Osteoblast (primary cell): ENCODE measurements at regions not wholly inside any gene's neighbourhood (a gene's known extent, or its start where the extent isn't known, plus 50 kb on each side); places are given as distances from the start of the nearest gene placed in this dataset.

ENCODE experiments used
- DNase-seq: peaks from one replicate; pipeline ENCODE4 v3.0.0; 2011; ENCODE audit warnings: low spot score, mixed read lengths; ENCODE audit not compliant: insufficient read length; ENCODE audit errors: missing footprints
- H2AFZ ChIP-seq: 2 replicates; pipeline ENCODE4 v1.6.0; 2011; ENCODE audit warnings: mild to moderate bottlenecking, low read length
- H3K27ac ChIP-seq: 2 replicates; pipeline ENCODE4 v1.5.1; 2011; ENCODE audit warnings: mild to moderate bottlenecking, low read depth, low read length, moderate library complexity
- H3K27me3 ChIP-seq: 2 replicates; pipeline ENCODE4 v1.6.0; 2012; ENCODE audit warnings: mild to moderate bottlenecking, control low read depth, inconsistent platforms, low read length, moderate library complexity; ENCODE audit not compliant: insufficient read depth
- H3K36me3 ChIP-seq: 2 replicates; pipeline ENCODE4 v1.5.1; 2011; ENCODE audit warnings: mild to moderate bottlenecking, low read length, control low read depth, moderate library complexity; ENCODE audit not compliant: insufficient read depth
- H3K4me1 ChIP-seq: 2 replicates; pipeline ENCODE4 v1.5.1; 2011; ENCODE audit warnings: mild to moderate bottlenecking, low read length, control low read depth, moderate library complexity; ENCODE audit not compliant: insufficient read depth
- H3K4me2 ChIP-seq: 2 replicates; pipeline ENCODE4 v1.6.0; 2011; ENCODE audit warnings: mild to moderate bottlenecking, low read length; ENCODE audit not compliant: insufficient read depth
- H3K4me3 ChIP-seq: fragments of 200-600 bp; sonication (generic); 3 replicates; pipeline ENCODE4 v1.5.1; 2012; ENCODE audit warnings: mild to moderate bottlenecking, low read length, inconsistent platforms; ENCODE audit not compliant: insufficient read depth
- H3K79me2 ChIP-seq: 2 replicates; pipeline ENCODE4 v1.6.0; 2012; ENCODE audit warnings: mild to moderate bottlenecking, low read length, control low read depth, inconsistent platforms; ENCODE audit not compliant: insufficient read depth
- H3K9me3 ChIP-seq: 2 replicates; pipeline ENCODE4 v1.5.1; 2011; ENCODE audit warnings: low read depth, low read length, control low read depth
- H4K20me1 ChIP-seq: 2 replicates; pipeline ENCODE4 v1.6.0; 2012; ENCODE audit warnings: mild to moderate bottlenecking, low read length, control low read depth; ENCODE audit not compliant: insufficient read depth
- TF ChIP-seq, protein P1 (sequence below): IDR thresholded peaks from 2 replicates; pipeline ENCODE4 v1.5.1; 2011; ENCODE audit warnings: mild to moderate bottlenecking, low read depth, low read length, moderate library complexity; ENCODE audit errors: extremely low read depth

DNA sequence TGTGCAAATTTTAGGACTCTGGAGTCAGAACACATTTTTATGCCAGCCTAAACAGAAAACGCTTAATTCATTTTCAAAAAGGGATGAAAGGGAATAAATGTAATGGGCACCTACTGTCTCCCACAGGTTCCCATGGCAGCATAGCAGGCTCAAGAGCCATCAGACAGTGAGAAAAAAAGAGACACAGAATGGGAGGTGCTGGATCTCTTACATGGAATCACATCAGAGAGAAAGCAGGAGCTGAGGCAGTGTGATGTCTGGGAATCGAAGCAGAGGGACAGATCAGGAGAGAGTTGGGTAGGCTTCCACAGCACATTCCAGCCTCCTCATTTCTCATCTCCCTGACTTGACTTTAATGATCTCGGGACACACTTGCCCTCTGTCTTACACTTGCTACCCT lies 684.3 kb downstream of the KCNJ3 start:
- Histone ChIP-seq H3K79me2 (no peaks in the 10 kb centered on the region), H3K4me1 (no peaks in the 10 kb centered on the region), H3K27ac (no peak overlapping the region), H3K4me2 (no peak overlapping the region), H3K36me3 (no peaks in the 10 kb centered on the region), H2AFZ (no peak overlapping the region), H3K9me3 (no peaks in the 10 kb centered on the region), H3K4me3 (no peak overlapping the region), H4K20me1 (no peaks in the 10 kb centered on the region), H3K27me3 (no peaks in the 10 kb centered on the region)
- DNase-seq = no peak
- TF ChIP-seq, protein P1, sequence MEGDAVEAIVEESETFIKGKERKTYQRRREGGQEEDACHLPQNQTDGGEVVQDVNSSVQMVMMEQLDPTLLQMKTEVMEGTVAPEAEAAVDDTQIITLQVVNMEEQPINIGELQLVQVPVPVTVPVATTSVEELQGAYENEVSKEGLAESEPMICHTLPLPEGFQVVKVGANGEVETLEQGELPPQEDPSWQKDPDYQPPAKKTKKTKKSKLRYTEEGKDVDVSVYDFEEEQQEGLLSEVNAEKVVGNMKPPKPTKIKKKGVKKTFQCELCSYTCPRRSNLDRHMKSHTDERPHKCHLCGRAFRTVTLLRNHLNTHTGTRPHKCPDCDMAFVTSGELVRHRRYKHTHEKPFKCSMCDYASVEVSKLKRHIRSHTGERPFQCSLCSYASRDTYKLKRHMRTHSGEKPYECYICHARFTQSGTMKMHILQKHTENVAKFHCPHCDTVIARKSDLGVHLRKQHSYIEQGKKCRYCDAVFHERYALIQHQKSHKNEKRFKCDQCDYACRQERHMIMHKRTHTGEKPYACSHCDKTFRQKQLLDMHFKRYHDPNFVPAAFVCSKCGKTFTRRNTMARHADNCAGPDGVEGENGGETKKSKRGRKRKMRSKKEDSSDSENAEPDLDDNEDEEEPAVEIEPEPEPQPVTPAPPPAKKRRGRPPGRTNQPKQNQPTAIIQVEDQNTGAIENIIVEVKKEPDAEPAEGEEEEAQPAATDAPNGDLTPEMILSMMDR = no peak

DNA sequence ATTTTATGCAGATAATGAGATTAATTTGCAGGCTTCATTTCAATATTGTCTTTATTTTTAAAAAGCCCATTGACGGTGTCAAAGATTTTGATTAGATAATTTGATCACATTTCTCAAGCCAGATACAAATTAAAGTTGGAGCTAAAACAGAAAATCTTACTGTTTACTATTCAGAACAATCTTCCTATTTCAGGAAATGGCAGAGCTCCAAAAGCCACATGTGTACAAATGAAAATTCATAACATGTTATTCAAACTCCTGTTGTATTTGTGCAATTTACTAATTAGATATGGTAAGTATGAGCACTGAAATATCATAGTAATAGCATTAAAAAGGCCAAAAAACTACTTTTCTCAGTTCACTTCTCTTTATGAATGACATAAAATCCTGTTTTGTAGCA lies 682.9 kb downstream of the KCNJ3 start:
- no peaks in the 10 kb centered on the region for H4K20me1 ChIP-seq
- no peak for DNase-seq
- H3K36me3 ChIP-seq = no peaks in the 10 kb centered on the region
- no peaks in the 10 kb centered on the region for H3K27me3 ChIP-seq
- H3K4me1 ChIP-seq = no peaks in the 10 kb centered on the region
- H3K9me3 ChIP-seq = no peaks in the 10 kb centered on the region
- no peaks in the 10 kb centered on the region for H3K79me2 ChIP-seq
- H2AFZ ChIP-seq = no peak overlapping the region
- H3K27ac ChIP-seq = no peak overlapping the region
- TF ChIP-seq, protein P1 = no peak
- H3K4me2 ChIP-seq = no peak overlapping the region
- H3K4me3 ChIP-seq = no peak overlapping the region

DNA sequence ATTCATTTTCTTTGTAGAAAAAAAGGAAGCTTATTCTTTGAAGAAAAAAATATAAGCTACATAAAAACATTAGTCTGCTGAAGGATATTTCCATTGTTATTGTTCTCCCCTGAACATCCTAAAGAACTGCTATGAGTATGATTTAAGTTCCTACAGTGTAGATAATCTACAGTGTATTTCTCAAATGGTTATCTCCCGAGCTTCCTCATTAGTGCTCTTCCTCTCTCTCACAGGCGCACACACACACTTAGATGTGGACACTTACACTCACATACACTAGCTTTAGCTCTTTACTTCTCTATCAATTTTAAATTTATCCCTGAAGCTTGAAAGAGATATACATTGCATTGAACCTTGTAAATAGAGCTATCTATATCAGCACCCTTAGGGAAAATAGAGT lies 681.0 kb downstream of the KCNJ3 start:
- H3K9me3 ChIP-seq = no peaks in the 10 kb centered on the region
- H3K4me1 ChIP-seq = no peaks in the 10 kb centered on the region
- H3K79me2 ChIP-seq = no peaks in the 10 kb centered on the region
- no peak overlapping the region for H3K4me2 ChIP-seq
- no peak overlapping the region for H2AFZ ChIP-seq
- H3K27me3 ChIP-seq = no peaks in the 10 kb centered on the region
- no peak overlapping the region for H3K27ac ChIP-seq
- H3K36me3 ChIP-seq = no peaks in the 10 kb centered on the region
- TF ChIP-seq, protein P1 = no peak
- H4K20me1 ChIP-seq = no peaks in the 10 kb centered on the region
- DNase-seq = no peak
- no peak overlapping the region for H3K4me3 ChIP-seq

DNA sequence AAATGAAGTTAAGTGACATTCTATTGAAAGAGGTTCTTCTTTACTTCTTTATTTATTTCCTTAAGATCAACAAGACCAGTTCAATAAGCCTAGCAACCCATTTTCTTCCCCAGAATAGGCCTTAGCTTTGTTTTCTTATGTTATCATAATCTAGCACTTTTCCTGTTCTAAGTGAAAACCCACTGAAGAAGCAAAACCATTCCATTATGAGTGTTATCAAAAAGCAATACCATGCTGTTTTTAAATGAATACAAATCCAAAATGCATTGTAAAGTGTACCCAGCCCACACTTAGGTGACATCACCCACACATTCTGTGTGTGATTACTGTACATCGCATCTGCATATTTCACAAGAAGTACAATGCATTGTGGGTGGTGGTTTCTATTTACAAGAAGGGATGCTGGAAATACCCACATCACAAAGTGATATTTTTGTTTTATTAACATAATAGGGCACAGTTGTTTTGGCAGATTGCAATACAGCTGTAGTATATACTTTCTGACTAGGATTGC lies 679.5 kb downstream of the KCNJ3 start:
- Histone ChIP-seq H3K9me3 (no peaks in the 10 kb centered on the region), H3K79me2 (no peaks in the 10 kb centered on the region), H3K4me2 (no peak overlapping the region), H3K4me1 (no peaks in the 10 kb centered on the region), H3K36me3 (no peaks in the 10 kb centered on the region), H4K20me1 (no peaks in the 10 kb centered on the region), H3K4me3 (no peak overlapping the region), H3K27ac (no peak overlapping the region), H3K27me3 (no peaks in the 10 kb centered on the region), H2AFZ (no peak overlapping the region)
- TF ChIP-seq, protein P1 = no peak
- DNase-seq = no peak
